A673 (cell line): ENCODE measurements at regions not wholly inside any gene's neighbourhood (a gene's known extent, or its start where the extent isn't known, plus 50 kb on each side); places are given as distances from the start of the nearest gene placed in this dataset.

ENCODE experiments used
- BruUV-seq: library from RNA; stranded (reverse); fragments of 400-500 nt; replicated peaks from 2 replicates; lab custom pipeline; 2021; lab: Mats Ljungman, UMichigan
- CTCF ChIA-PET: fragments of 300-600 bp; sonication (Branson Sonifier 250); formaldehyde crosslinking; loops from one replicate; lab custom pipeline; 2022; ENCODE audit warnings: antibody characterized with exemption; lab: Charles Lee
- POLR2A ChIA-PET: fragments of 300-600 bp; sonication (Branson Sonifier 250); formaldehyde crosslinking; loops from one replicate; lab custom pipeline; 2022; ENCODE audit warnings: antibody characterized with exemption; ENCODE audit not compliant: low non-redundant PET; lab: Charles Lee
- DNase-seq: peaks from one replicate; pipeline ENCODE4 v3.0.0-alpha.2; 2015; ENCODE audit warnings: low spot score
- H3K27ac ChIP-seq: fragments of 200-600 bp; sonication (generic); 2 replicates; pipeline ENCODE4 v1.5.1; 2016; ENCODE audit warnings: mixed run types, low read depth, mild to moderate bottlenecking, mixed read lengths, antibody characterized with exemption, low read length; ENCODE audit not compliant: poor library complexity, severe bottlenecking
- H3K27me3 ChIP-seq: fragments of 200-600 bp; sonication (generic); replicated peaks from 2 replicates; pipeline ENCODE4 v1.6.1; 2017; ENCODE audit warnings: mixed run types, low read depth, mild to moderate bottlenecking, mixed read lengths, antibody characterized with exemption, low read length; ENCODE audit not compliant: insufficient read depth, poor library complexity
- H3K36me3 ChIP-seq: fragments of 200-600 bp; sonication (generic); 2 replicates; pipeline ENCODE4 v1.6.1; 2016; ENCODE audit warnings: mixed run types, mild to moderate bottlenecking, mixed read lengths, antibody characterized with exemption, low read length; ENCODE audit not compliant: insufficient read depth, poor library complexity, severe bottlenecking
- H3K4me1 ChIP-seq: fragments of 200-600 bp; sonication (generic); 2 replicates; pipeline ENCODE4 v1.6.1; 2017; ENCODE audit warnings: mixed run types, mild to moderate bottlenecking, mixed read lengths, antibody characterized with exemption, low read length; ENCODE audit not compliant: insufficient read depth, poor library complexity, severe bottlenecking
- H3K4me3 ChIP-seq: fragments of 200-600 bp; sonication (generic); 2 replicates; pipeline ENCODE4 v1.5.1; 2016; ENCODE audit warnings: low read depth, mixed run types, mild to moderate bottlenecking, mixed read lengths, low read length; ENCODE audit not compliant: poor library complexity, severe bottlenecking
- H3K9me3 ChIP-seq: fragments of 200-600 bp; sonication (generic); 2 replicates; pipeline ENCODE4 v1.6.1; 2016; ENCODE audit warnings: mixed run types, low read depth, mild to moderate bottlenecking, mixed read lengths, antibody characterized with exemption, low read length; ENCODE audit not compliant: poor library complexity, severe bottlenecking
- CTCF ChIP-seq: fragments of 300-800, 200-600 bp; sonication (generic); conservative IDR thresholded peaks from 2 replicates; pipeline ENCODE4 v1.5.1; 2017; ENCODE audit warnings: low read depth, mild to moderate bottlenecking, antibody characterized with exemption, low read length, moderate library complexity, mixed read lengths
- EZH2 ChIP-seq: fragments of 200-600 bp; sonication (generic); IDR thresholded peaks from 2 replicates; pipeline ENCODE4 v1.6.1; 2017; ENCODE audit warnings: borderline replicate concordance, low read depth, mild to moderate bottlenecking, mixed read lengths, antibody characterized with exemption, low read length; ENCODE audit not compliant: poor library complexity, severe bottlenecking
- intact Hi-C: fragments of 100-400 bp; cut with micrococcal nuclease; formaldehyde crosslinking; loops from one replicate; pipeline ENCODE4 v1.10.0; 2022; ENCODE audit not compliant: unreplicated experiment

GRCh38 chr5:99617335-99617734 lies 688.5 kb upstream of the CHD1 start:
- BruUV-seq: no TSS peak
- POLR2A ChIA-PET: no interaction called here

GRCh38 chr5:99614888-99615287 lies 686.1 kb upstream of the CHD1 start:
- Histone ChIP-seq H3K36me3 (no peaks in the 10 kb centered on the region), H3K4me3 (no peak overlapping the region), H3K9me3 (no peaks in the 10 kb centered on the region), H3K4me1 (no peaks in the 10 kb centered on the region), H3K27me3 (no peaks in the 10 kb centered on the region), H3K27ac (no peak overlapping the region)
- no peak for TF ChIP-seq EZH2
- TF ChIP-seq CTCF: no peak
- POLR2A ChIA-PET: no interaction called here
- intact Hi-C loops: no loop called here
- no TSS peak for BruUV-seq
- CTCF ChIA-PET: no interaction called here
- no peak for DNase-seq

More at GRCh38 chr5:99617335-99617734, 688.5 kb upstream of the CHD1 start:
- Histone ChIP-seq H3K27ac (no peak overlapping the region), H3K4me3 (no peak overlapping the region), H3K36me3 (no peaks in the 10 kb centered on the region), H3K4me1 (no peaks in the 10 kb centered on the region), H3K27me3 (no peaks in the 10 kb centered on the region), H3K9me3 (no peaks in the 10 kb centered on the region)
- CTCF ChIA-PET: no interaction called here
- intact Hi-C loops: no loop called here
- DNase-seq: no peak
- TF ChIP-seq EZH2 (no peak), CTCF (no peak)

- H3K4me1 ChIP-seq: no peaks in the 10 kb centered on the region
- ChIA-PET POLR2A (no interaction called here), CTCF (no interaction called here)
- no peaks in the 10 kb centered on the region for H3K9me3 ChIP-seq
- no peaks in the 10 kb centered on the region for H3K36me3 ChIP-seq
- H3K27me3 ChIP-seq: no peaks in the 10 kb centered on the region
- BruUV-seq: no TSS peak
- H3K4me3 ChIP-seq: no peak overlapping the region
- DNase-seq: no peak
- intact Hi-C loops: no loop called here
- H3K27ac ChIP-seq: no peak overlapping the region
- no peak for TF ChIP-seq CTCF
- TF ChIP-seq EZH2: no peak
These were observed 678.3 kb upstream of the CHD1 start for GRCh38 chr5:99607124-99607523.
